DND-41 (cell line): ENCODE measurements at regions not wholly inside any gene's neighbourhood (a gene's known extent, or its start where the extent isn't known, plus 50 kb on each side); places are given as distances from the start of the nearest gene placed in this dataset.

Source experiments
- EZH2 ChIP-seq: IDR thresholded peaks from 3 replicates; pipeline ENCODE4 v1.6.1; 2012; ENCODE audit warnings: borderline replicate concordance, low read depth, mild to moderate bottlenecking, moderate library complexity, low read length, inconsistent platforms; ENCODE audit not compliant: severe bottlenecking
- TF ChIP-seq, protein P1 (sequence below): IDR thresholded peaks from 2 replicates; pipeline ENCODE4 v1.5.1; 2012; ENCODE audit warnings: borderline replicate concordance, low read length, moderate library complexity, mild to moderate bottlenecking; ENCODE audit not compliant: poor library complexity, severe bottlenecking; ENCODE audit errors: extremely low read depth

DNA sequence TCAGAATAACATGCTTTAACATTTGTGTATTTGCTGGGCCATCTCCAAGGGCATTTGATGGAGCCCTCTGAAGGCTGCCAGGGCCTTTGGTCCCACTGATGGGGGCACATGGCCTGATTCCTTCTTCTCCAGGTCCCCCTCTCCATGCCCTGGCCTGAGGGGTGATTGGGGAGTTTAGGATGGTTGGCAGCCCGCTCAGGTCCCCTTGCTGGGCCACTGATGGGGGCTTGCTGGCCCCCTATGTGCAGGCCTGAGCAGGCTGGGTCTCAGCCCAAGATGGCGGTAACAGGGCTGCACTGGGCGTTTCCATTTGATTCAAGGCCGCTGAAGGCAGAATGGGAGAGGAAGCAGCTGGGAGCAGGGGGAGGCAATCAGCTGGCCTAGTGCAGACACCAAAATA, 113.7 kb upstream of the NECTIN1 start:
- TF ChIP-seq EZH2, result no peak
- TF ChIP-seq, protein P1, sequence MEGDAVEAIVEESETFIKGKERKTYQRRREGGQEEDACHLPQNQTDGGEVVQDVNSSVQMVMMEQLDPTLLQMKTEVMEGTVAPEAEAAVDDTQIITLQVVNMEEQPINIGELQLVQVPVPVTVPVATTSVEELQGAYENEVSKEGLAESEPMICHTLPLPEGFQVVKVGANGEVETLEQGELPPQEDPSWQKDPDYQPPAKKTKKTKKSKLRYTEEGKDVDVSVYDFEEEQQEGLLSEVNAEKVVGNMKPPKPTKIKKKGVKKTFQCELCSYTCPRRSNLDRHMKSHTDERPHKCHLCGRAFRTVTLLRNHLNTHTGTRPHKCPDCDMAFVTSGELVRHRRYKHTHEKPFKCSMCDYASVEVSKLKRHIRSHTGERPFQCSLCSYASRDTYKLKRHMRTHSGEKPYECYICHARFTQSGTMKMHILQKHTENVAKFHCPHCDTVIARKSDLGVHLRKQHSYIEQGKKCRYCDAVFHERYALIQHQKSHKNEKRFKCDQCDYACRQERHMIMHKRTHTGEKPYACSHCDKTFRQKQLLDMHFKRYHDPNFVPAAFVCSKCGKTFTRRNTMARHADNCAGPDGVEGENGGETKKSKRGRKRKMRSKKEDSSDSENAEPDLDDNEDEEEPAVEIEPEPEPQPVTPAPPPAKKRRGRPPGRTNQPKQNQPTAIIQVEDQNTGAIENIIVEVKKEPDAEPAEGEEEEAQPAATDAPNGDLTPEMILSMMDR, result no peak
